Endothelial cell of umbilical vein (primary cell): ENCODE measurements at regions not wholly inside any gene's neighbourhood (a gene's known extent, or its start where the extent isn't known, plus 50 kb on each side); places are given as distances from the start of the nearest gene placed in this dataset.

Experiments used
- BruUV-seq: library from RNA; stranded (reverse); fragments of 400-500 nt; replicated peaks from 2 replicates; lab custom pipeline; 2021; lab: Mats Ljungman, UMichigan
- CTCF ChIA-PET: fragments of 300-600, 350-600 bp; sonication (Branson Sonifier 250); formaldehyde crosslinking; loops from one replicate; lab custom pipeline; 2021; ENCODE audit warnings: antibody characterized with exemption, inconsistent platforms; lab: Charles Lee
- POLR2A ChIA-PET: fragments of 300-600, 350-600 bp; sonication (Branson Sonifier 250); formaldehyde crosslinking; loops from one replicate; lab custom pipeline; 2021; ENCODE audit warnings: antibody characterized with exemption, inconsistent platforms; lab: Charles Lee
- DNase-seq: peaks from one replicate; pipeline ENCODE4 v3.0.0-alpha.2; 2011; ENCODE audit warnings: low read depth, low spot score
- FAIRE-seq: peaks from 2 replicates; lab custom pipeline; 2011; peaks lifted over from hg19 to GRCh38; lab: Jason Lieb, UNC
- H2AFZ ChIP-seq: 2 replicates; pipeline ENCODE4 v1.6.0; 2012; ENCODE audit warnings: low read depth, low read length, control low read depth, inconsistent platforms
- H3K27ac ChIP-seq: 2 replicates; pipeline ENCODE4 v1.5.1; 2011; ENCODE audit warnings: low read depth, mild to moderate bottlenecking, control low read depth, low read length, moderate library complexity; ENCODE audit not compliant: insufficient read depth
- H3K27me3 ChIP-seq, 2 experiments: 2 replicates each; pipeline versions ENCODE4 v1.6.0 to v1.6.1; 2011; ENCODE audit warnings: low read length in 2 of 2, mixed read lengths in 1 of 2; ENCODE audit not compliant: control insufficient read depth in 2 of 2, insufficient read depth in 2 of 2
- H3K36me3 ChIP-seq, 2 experiments: 2 replicates in 1 of 2; 3 replicates in 1 of 2; pipeline ENCODE4 v1.5.1; 2011; ENCODE audit warnings: low read length in 2 of 2, mild to moderate bottlenecking in 1 of 2, moderate library complexity in 1 of 2; ENCODE audit not compliant: control insufficient read depth in 2 of 2, insufficient read depth in 2 of 2; ENCODE audit errors: extremely low read depth in 1 of 2
- H3K4me1 ChIP-seq: 3 replicates; pipeline ENCODE4 v1.5.1; 2011; ENCODE audit warnings: mild to moderate bottlenecking, low read length; ENCODE audit not compliant: control insufficient read depth, insufficient read depth; ENCODE audit errors: extremely low read depth
- H3K4me2 ChIP-seq: 2 replicates; pipeline ENCODE4 v1.6.1; 2011; ENCODE audit warnings: low read length, control low read depth, mixed read lengths; ENCODE audit not compliant: insufficient read depth
- H3K4me3 ChIP-seq, 3 experiments: fragments of 200-600 bp in 1 of 3; sonication (generic), shearing (Covaris generic) in 1 of 3; replicated peaks in 1 of 3; 2 replicates each; pipeline ENCODE4 v1.5.1; 2011 to 2016; ENCODE audit warnings: control low read depth in 3 of 3, low read length in 3 of 3, mild to moderate bottlenecking in 2 of 3, inconsistent platforms in 1 of 3, low read depth in 1 of 3, moderate library complexity in 1 of 3; ENCODE audit not compliant: insufficient read depth in 1 of 3
- H3K79me2 ChIP-seq: 2 replicates; pipeline ENCODE4 v1.6.0; 2012; ENCODE audit warnings: low read length, inconsistent platforms; ENCODE audit not compliant: control insufficient read depth, insufficient read depth
- H3K9ac ChIP-seq: replicated peaks from 2 replicates; pipeline ENCODE3; 2011; ENCODE audit warnings: low read length, control low read depth; ENCODE audit not compliant: insufficient read depth; ENCODE audit errors: extremely low read depth
- H3K9me1 ChIP-seq: replicated peaks from 3 replicates; pipeline ENCODE4 v1.6.0; 2011; ENCODE audit warnings: mild to moderate bottlenecking, low read length; ENCODE audit not compliant: control insufficient read depth, insufficient read depth; ENCODE audit errors: extremely low read depth
- H3K9me3 ChIP-seq: replicated peaks from 2 replicates; pipeline ENCODE4 v1.5.1; 2012; ENCODE audit warnings: low read length, inconsistent platforms; ENCODE audit not compliant: control insufficient read depth, insufficient read depth
- H4K20me1 ChIP-seq: replicated peaks from 2 replicates; pipeline ENCODE3; 2011; ENCODE audit warnings: mild to moderate bottlenecking, low read length; ENCODE audit not compliant: control insufficient read depth, insufficient read depth; ENCODE audit errors: extremely low read depth
- CTCF ChIP-seq, 2 donors: IDR thresholded peaks; 1 replicate in 1 of 2; 2 replicates in 1 of 2; pipeline ENCODE4 v1.5.1; 2011; ENCODE audit warnings: low read length in 2 of 2, mild to moderate bottlenecking in 2 of 2, moderate library complexity in 2 of 2, control low read depth in 1 of 2, inconsistent platforms in 1 of 2, low read depth in 1 of 2; ENCODE audit not compliant: insufficient read depth in 1 of 2; ENCODE audit errors: extremely low read depth in 1 of 2
- EZH2 ChIP-seq: IDR thresholded peaks from 2 replicates; pipeline ENCODE4 v1.6.1; 2012; ENCODE audit warnings: borderline replicate concordance, low read depth, mild to moderate bottlenecking, moderate library complexity, low read length, inconsistent platforms; ENCODE audit not compliant: severe bottlenecking
- FOS ChIP-seq: IDR thresholded peaks from 2 replicates; pipeline ENCODE4 v1.6.1; 2011; ENCODE audit warnings: mild to moderate bottlenecking, low read length, moderate library complexity, borderline replicate concordance; ENCODE audit not compliant: insufficient read depth
- GATA2 ChIP-seq: IDR thresholded peaks from 2 replicates; pipeline ENCODE4 v1.7.0; 2011; ENCODE audit warnings: low read depth, mild to moderate bottlenecking, moderate library complexity, mixed read lengths, low read length; ENCODE audit not compliant: insufficient read length, insufficient read depth
- JUN ChIP-seq: IDR thresholded peaks from 2 replicates; pipeline ENCODE4 v1.6.1; 2011; ENCODE audit warnings: borderline replicate concordance, low read depth; ENCODE audit not compliant: insufficient read length, insufficient read depth
- MAX ChIP-seq: IDR thresholded peaks from 2 replicates; pipeline ENCODE4 v1.6.1; 2011; ENCODE audit not compliant: insufficient read depth, insufficient read length
- MYC ChIP-seq: IDR thresholded peaks from one replicate; pipeline ENCODE4 v1.6.1; 2011; ENCODE audit warnings: mild to moderate bottlenecking, low read depth, low read length
- POLR2A ChIP-seq: IDR thresholded peaks from 2 replicates; pipeline ENCODE4 v1.6.1; 2012; ENCODE audit warnings: low read depth, mild to moderate bottlenecking, control low read depth, low read length
- POLR2AphosphoS5 ChIP-seq: IDR thresholded peaks from 2 replicates; pipeline ENCODE4 v1.6.1; 2012; ENCODE audit warnings: low read depth, mild to moderate bottlenecking, control low read depth, low read length, moderate library complexity; ENCODE audit not compliant: insufficient read depth
- dilution Hi-C: fragments of 300-500 bp; cut with MboI; formaldehyde crosslinking; loops from one replicate; pipeline ENCODE4 v1.15.0; 2019; ENCODE audit warnings: low sequenced_read_pairs; ENCODE audit not compliant: extremely low pct_ligation_motif_present
- intact Hi-C: fragments of 100-400 bp; cut with micrococcal nuclease; formaldehyde crosslinking; loops from one replicate; pipeline ENCODE4 v1.10.0; 2022

GRCh38 chr1:80882553-80882952 is 918.2 kb upstream of the ADGRL2 start:
- peak overlapping the region; percentile 11 for H3K27ac ChIP-seq
- no peak overlapping the region for H3K9ac ChIP-seq
- TF ChIP-seq POLR2AphosphoS5 (peak; percentile 33), JUN (peak; percentile 59), FOS (peak; percentile 70), MYC (no peak), POLR2A (no peak), GATA2 (no peak), MAX (no peak)
- H3K9me3 ChIP-seq: no peaks in the 10 kb centered on the region
- no peaks in the 10 kb centered on the region for H3K79me2 ChIP-seq
- FAIRE-seq: peak; percentile 68
- dilution Hi-C loops (no loop called here), intact Hi-C loops (loop anchor here (2.0 kb wide), 1 partner anchor 14 kb away; no protein-coding TSS in a partner anchor)
- H2AFZ ChIP-seq: no peak overlapping the region
- POLR2A ChIA-PET: no interaction called here
- H3K4me2 ChIP-seq: peak overlapping the region; percentile 47
- no peak overlapping the region for H3K4me3 ChIP-seq
- H3K36me3 ChIP-seq: no peaks in the 10 kb centered on the region
- no peaks in the 10 kb centered on the region for H4K20me1 ChIP-seq
- no peaks in the 10 kb centered on the region for H3K9me1 ChIP-seq
- H3K4me1 ChIP-seq: peaks cover 13% of the 10 kb centered on the region
- CTCF ChIA-PET: no interaction called here
- DNase-seq: peak; percentile 70
- H3K27me3 ChIP-seq: no peaks in the 10 kb centered on the region
- no TSS peak for BruUV-seq

GRCh38 chr1:80878343-80878742 is 922.4 kb upstream of the ADGRL2 start:
- no peaks in the 10 kb centered on the region for H4K20me1 ChIP-seq
- no peaks in the 10 kb centered on the region for H3K36me3 ChIP-seq
- intact Hi-C loops: no loop called here
- TF ChIP-seq POLR2AphosphoS5 (no peak), CTCF (IDR thresholded peaks at IDR 0.05; ENCODE audit: extremely low read depth in 1 of 2, insufficient read depth in 1 of 2, low read depth in 1 of 2, low read length in 2 of 2) (no peak), FOS (no peak), MYC (no peak), JUN (no peak), MAX (no peak), POLR2A (no peak), EZH2 (no peak), GATA2 (no peak)
- H3K4me3 ChIP-seq: no peak overlapping the region
- H3K4me2 ChIP-seq: no peak overlapping the region
- H3K27ac ChIP-seq: no peak overlapping the region
- POLR2A ChIA-PET: no interaction called here
- DNase-seq (no peak), FAIRE-seq (no peak)
- H3K27me3 ChIP-seq: no peaks in the 10 kb centered on the region
- dilution Hi-C loops: no loop called here
- no peaks in the 10 kb centered on the region for H3K79me2 ChIP-seq
- H3K9ac ChIP-seq: no peak overlapping the region
- no peak overlapping the region for H2AFZ ChIP-seq
- no peaks in the 10 kb centered on the region for H3K9me3 ChIP-seq
- no TSS peak for BruUV-seq
- CTCF ChIA-PET: no interaction called here
- no peaks in the 10 kb centered on the region for H3K9me1 ChIP-seq
- peaks cover 13% of the 10 kb centered on the region for H3K4me1 ChIP-seq
